ENCODE measurements at regions not wholly inside any gene's neighbourhood (a gene's known extent, or its start where the extent isn't known, plus 50 kb on each side); places are given as distances from the start of the nearest gene placed in this dataset.

DNA sequence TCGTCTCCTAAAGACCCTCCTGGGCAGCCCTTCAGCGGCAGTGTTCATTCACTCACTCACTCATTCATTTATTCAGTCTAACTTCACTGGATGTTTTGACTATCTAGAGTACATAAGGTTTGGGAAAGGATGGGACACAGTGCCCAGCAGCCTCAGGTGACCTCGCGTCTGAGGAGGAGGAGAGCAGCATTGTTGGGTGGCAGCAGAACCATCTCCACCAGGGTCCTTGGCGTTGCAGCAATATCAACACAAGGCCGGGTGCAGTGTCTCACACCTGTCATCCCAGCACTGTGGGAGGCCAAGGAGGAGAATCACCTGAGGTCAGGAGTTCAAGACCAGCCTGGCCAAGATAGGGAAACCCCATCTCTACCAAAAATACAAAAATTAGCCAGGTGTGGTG, 408.0 kb downstream of the BRD1 start:
- Histone ChIP-seq H3K79me1 (ENCODE audit: low read depth, low read length) (no peaks in the 10 kb centered on the region), H3K4ac (ENCODE audit: low read length) (no peak overlapping the region), H2BK12ac (ENCODE audit: low read length) (no peak overlapping the region), H2BK15ac (ENCODE audit: low read length) (no peak overlapping the region), H3K14ac (ENCODE audit: low read length) (no peak overlapping the region), H3K18ac (ENCODE audit: low read length) (no peak overlapping the region), H3K4me1 (ENCODE audit: control insufficient read depth in 2 of 2, insufficient read depth in 1 of 2, low read depth in 1 of 2, low read length in 2 of 2) (peaks cover 0 to 4% of the 10 kb centered on the region in 2 donors), H2BK5ac (ENCODE audit: low read length) (no peak overlapping the region), H3K36me3 (replicated peaks in 1 of 2; ENCODE audit: control insufficient read depth in 2 of 2, insufficient read depth in 2 of 2, low read length in 2 of 2) (no peaks in the 10 kb centered on the region), H3K27me3 (ENCODE audit: control insufficient read depth in 3 of 3, insufficient read depth in 3 of 3, low read depth in 1 of 3, low read length in 3 of 3) (no peaks in the 10 kb centered on the region), H4K8ac (ENCODE audit: low read depth, low read length) (no peak overlapping the region), H3K23ac (ENCODE audit: low read depth, low read length, poor library complexity) (no peak overlapping the region), H4K91ac (ENCODE audit: low read depth, low read length, poor library complexity) (no peak overlapping the region), H3K9me3 (replicated peaks in 1 of 2; ENCODE audit: control insufficient read depth in 2 of 2, insufficient read depth in 1 of 2, low read depth in 1 of 2, low read length in 2 of 2) (no peaks in the 10 kb centered on the region), H3K9ac (ENCODE audit: low read depth, low read length, poor library complexity) (no peak overlapping the region), H2AFZ (ENCODE audit: low read length) (no peak overlapping the region), H3K27ac (replicated peaks; ENCODE audit: low read length) (no peak overlapping the region), H3K4me3 (ENCODE audit: low read length in 2 of 2) (no peak overlapping the region), H2BK120ac (ENCODE audit: low read depth, low read length) (no peak overlapping the region), H2AK5ac (ENCODE audit: low read depth, low read length) (no peak overlapping the region), H3K4me2 (ENCODE audit: insufficient read depth, low read length, poor library complexity, severe bottlenecking) (no peak overlapping the region)
- DNase-seq (ENCODE audit: low spot score), result no peak
- WGBS, 2 donors (ENCODE audit: extremely low coverage in 2 of 2, insufficient read length in 2 of 2, insufficient replicate concordance in 1 of 2), result no CpG with 5 or more reads among the region's 6 CpGs

DNA sequence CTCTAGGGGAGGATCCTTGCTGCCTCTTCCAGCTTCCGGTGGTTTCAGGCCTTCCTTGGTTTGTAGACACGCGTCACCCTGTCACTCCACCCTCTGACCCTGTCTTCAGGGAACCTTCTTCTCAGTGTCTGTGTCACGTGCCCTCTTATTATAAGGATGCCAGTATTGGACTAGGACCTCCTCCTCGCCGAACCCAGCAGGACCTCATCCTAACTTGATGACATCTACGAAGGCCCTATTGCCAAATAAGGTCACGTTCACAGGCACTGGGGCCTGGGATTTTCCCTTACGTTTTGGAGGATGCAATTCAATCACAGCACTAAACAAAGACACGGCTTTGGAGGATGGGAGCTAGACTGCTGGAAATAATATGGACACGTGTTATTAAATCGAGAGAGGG, 408.7 kb downstream of the BRD1 start:
- Histone ChIP-seq H4K8ac (ENCODE audit: low read depth, low read length) (no peak overlapping the region), H3K23ac (ENCODE audit: low read depth, low read length, poor library complexity) (no peak overlapping the region), H3K9ac (ENCODE audit: low read depth, low read length, poor library complexity) (no peak overlapping the region), H2BK15ac (ENCODE audit: low read length) (no peak overlapping the region), H3K4ac (ENCODE audit: low read length) (no peak overlapping the region), H4K91ac (ENCODE audit: low read depth, low read length, poor library complexity) (no peak overlapping the region), H3K14ac (ENCODE audit: low read length) (no peak overlapping the region), H2BK12ac (ENCODE audit: low read length) (no peak overlapping the region), H2BK5ac (ENCODE audit: low read length) (no peak overlapping the region), H2BK120ac (ENCODE audit: low read depth, low read length) (no peak overlapping the region), H3K4me1 (ENCODE audit: control insufficient read depth in 2 of 2, insufficient read depth in 1 of 2, low read depth in 1 of 2, low read length in 2 of 2) (peaks cover 0 to 4% of the 10 kb centered on the region in 2 donors), H3K4me3 (ENCODE audit: low read length in 2 of 2) (no peak overlapping the region), H2AFZ (ENCODE audit: low read length) (no peak overlapping the region), H3K9me3 (replicated peaks in 1 of 2; ENCODE audit: control insufficient read depth in 2 of 2, insufficient read depth in 1 of 2, low read depth in 1 of 2, low read length in 2 of 2) (no peaks in the 10 kb centered on the region), H3K27me3 (ENCODE audit: control insufficient read depth in 3 of 3, insufficient read depth in 3 of 3, low read depth in 1 of 3, low read length in 3 of 3) (no peaks in the 10 kb centered on the region), H3K27ac (replicated peaks; ENCODE audit: low read length) (no peak overlapping the region), H3K18ac (ENCODE audit: low read length) (no peak overlapping the region), H3K36me3 (replicated peaks in 1 of 2; ENCODE audit: control insufficient read depth in 2 of 2, insufficient read depth in 2 of 2, low read length in 2 of 2) (no peaks in the 10 kb centered on the region), H3K79me1 (ENCODE audit: low read depth, low read length) (no peaks in the 10 kb centered on the region), H3K4me2 (ENCODE audit: insufficient read depth, low read length, poor library complexity, severe bottlenecking) (no peak overlapping the region), H2AK5ac (ENCODE audit: low read depth, low read length) (no peak overlapping the region)
- no peak for DNase-seq (ENCODE audit: low spot score)
- WGBS, 2 donors (ENCODE audit: extremely low coverage in 2 of 2, insufficient read length in 2 of 2, insufficient replicate concordance in 1 of 2), result no CpG with 5 or more reads among the region's 12 CpGs

DNA sequence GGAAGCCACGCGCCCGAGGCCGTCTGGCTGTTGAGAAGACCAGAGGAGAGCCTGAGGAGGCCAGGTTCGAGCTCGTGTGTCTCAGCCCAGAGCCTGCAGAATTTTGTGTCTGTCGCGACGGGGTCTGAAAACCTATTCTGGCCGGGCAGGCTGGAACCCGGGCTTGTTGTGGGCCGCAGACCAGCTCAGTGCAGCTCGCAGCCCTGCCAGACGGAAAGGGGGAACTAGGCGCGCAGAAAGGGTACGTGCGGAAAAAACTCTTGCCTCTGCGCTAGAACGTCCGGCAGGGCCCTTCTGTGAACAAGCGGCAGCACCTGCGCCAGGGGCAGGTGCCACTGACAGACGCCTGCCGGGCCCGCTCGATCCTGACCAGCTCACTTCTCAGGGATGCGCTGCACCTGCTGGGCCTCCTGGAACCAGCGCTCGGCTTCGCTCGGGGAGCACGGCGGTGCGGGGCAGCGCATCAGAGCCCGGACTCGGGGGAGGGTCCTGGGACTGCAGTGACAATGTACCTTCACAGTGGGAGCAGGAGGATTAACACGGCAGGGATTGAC, 409.3 kb downstream of the BRD1 start:
- H3K4me3 ChIP-seq (ENCODE audit: low read length in 2 of 2), result no peak overlapping the region
- no CpG with 5 or more reads among the region's 39 CpGs for WGBS, 2 donors (ENCODE audit: extremely low coverage in 2 of 2, insufficient read length in 2 of 2, insufficient replicate concordance in 1 of 2)
- H2BK15ac ChIP-seq (ENCODE audit: low read length), result no peak overlapping the region
- no peaks in the 10 kb centered on the region for H3K36me3 ChIP-seq (replicated peaks in 1 of 2; ENCODE audit: control insufficient read depth in 2 of 2, insufficient read depth in 2 of 2, low read length in 2 of 2)
- H3K4ac ChIP-seq (ENCODE audit: low read length), result no peak overlapping the region
- H3K27me3 ChIP-seq (ENCODE audit: control insufficient read depth in 3 of 3, insufficient read depth in 3 of 3, low read depth in 1 of 3, low read length in 3 of 3), result no peaks in the 10 kb centered on the region
- no peak for DNase-seq (ENCODE audit: low spot score)
- no peak overlapping the region for H3K27ac ChIP-seq (replicated peaks; ENCODE audit: low read length)
- H3K79me1 ChIP-seq (ENCODE audit: low read depth, low read length), result no peaks in the 10 kb centered on the region
- no peak overlapping the region for H4K8ac ChIP-seq (ENCODE audit: low read depth, low read length)
- no peaks in the 10 kb centered on the region for H3K9me3 ChIP-seq (replicated peaks in 1 of 2; ENCODE audit: control insufficient read depth in 2 of 2, insufficient read depth in 1 of 2, low read depth in 1 of 2, low read length in 2 of 2)
- peak overlapping the region; percentile 6 for H3K23ac ChIP-seq (ENCODE audit: low read depth, low read length, poor library complexity)
- no peak overlapping the region for H4K91ac ChIP-seq (ENCODE audit: low read depth, low read length, poor library complexity)
- H3K14ac ChIP-seq (ENCODE audit: low read length), result no peak overlapping the region
- H3K4me2 ChIP-seq (ENCODE audit: insufficient read depth, low read length, poor library complexity, severe bottlenecking), result no peak overlapping the region
- H2BK120ac ChIP-seq (ENCODE audit: low read depth, low read length), result no peak overlapping the region
- no peak overlapping the region for H2BK5ac ChIP-seq (ENCODE audit: low read length)
- no peak overlapping the region for H2BK12ac ChIP-seq (ENCODE audit: low read length)
- no peak overlapping the region for H2AFZ ChIP-seq (ENCODE audit: low read length)
- no peak overlapping the region for H3K9ac ChIP-seq (ENCODE audit: low read depth, low read length, poor library complexity)
- no peak overlapping the region for H2AK5ac ChIP-seq (ENCODE audit: low read depth, low read length)
- peak overlapping the region; percentile 62 for H3K18ac ChIP-seq (ENCODE audit: low read length)
- H3K4me1 ChIP-seq (ENCODE audit: control insufficient read depth in 2 of 2, insufficient read depth in 1 of 2, low read depth in 1 of 2, low read length in 2 of 2), result peaks cover 0 to 4% of the 10 kb centered on the region in 2 donors

DNA sequence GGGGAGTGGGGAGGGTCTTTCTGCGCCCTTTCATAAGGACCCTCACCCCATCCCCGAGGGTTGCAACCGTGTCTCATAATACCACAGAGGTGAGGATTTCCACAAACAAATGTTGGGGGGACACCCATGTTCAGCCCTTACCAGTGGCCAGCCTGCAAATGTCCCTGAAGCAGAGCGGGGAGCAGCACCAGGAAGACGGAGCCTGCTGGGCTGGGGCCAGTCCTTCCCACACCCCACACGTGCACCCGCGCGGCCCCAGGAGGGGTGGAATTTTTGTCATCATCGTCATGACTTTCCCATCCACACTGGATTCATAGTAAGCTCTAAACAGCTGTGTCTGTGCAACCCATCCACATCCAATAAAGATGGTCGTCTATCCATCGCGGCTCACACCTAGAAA, 409.8 kb downstream of the BRD1 start:
- H3K79me1 ChIP-seq (ENCODE audit: low read depth, low read length), result no peaks in the 10 kb centered on the region
- H3K23ac ChIP-seq (ENCODE audit: low read depth, low read length, poor library complexity), result no peak overlapping the region
- no peaks in the 10 kb centered on the region for H3K27me3 ChIP-seq (ENCODE audit: control insufficient read depth in 3 of 3, insufficient read depth in 3 of 3, low read depth in 1 of 3, low read length in 3 of 3)
- H3K9me3 ChIP-seq (replicated peaks in 1 of 2; ENCODE audit: control insufficient read depth in 2 of 2, insufficient read depth in 1 of 2, low read depth in 1 of 2, low read length in 2 of 2), result no peaks in the 10 kb centered on the region
- peaks cover 0 to 4% of the 10 kb centered on the region in 2 donors for H3K4me1 ChIP-seq (ENCODE audit: control insufficient read depth in 2 of 2, insufficient read depth in 1 of 2, low read depth in 1 of 2, low read length in 2 of 2)
- no CpG with 5 or more reads among the region's 13 CpGs for WGBS, 2 donors (ENCODE audit: extremely low coverage in 2 of 2, insufficient read length in 2 of 2, insufficient replicate concordance in 1 of 2)
- no peak overlapping the region for H3K4ac ChIP-seq (ENCODE audit: low read length)
- no peaks in the 10 kb centered on the region for H3K36me3 ChIP-seq (replicated peaks in 1 of 2; ENCODE audit: control insufficient read depth in 2 of 2, insufficient read depth in 2 of 2, low read length in 2 of 2)
- H3K18ac ChIP-seq (ENCODE audit: low read length), result no peak overlapping the region
- H3K4me2 ChIP-seq (ENCODE audit: insufficient read depth, low read length, poor library complexity, severe bottlenecking), result no peak overlapping the region
- no peak overlapping the region for H2BK120ac ChIP-seq (ENCODE audit: low read depth, low read length)
- DNase-seq (ENCODE audit: low spot score), result no peak
- H2BK12ac ChIP-seq (ENCODE audit: low read length), result no peak overlapping the region
- no peak overlapping the region for H2AFZ ChIP-seq (ENCODE audit: low read length)
- no peak overlapping the region for H3K4me3 ChIP-seq (ENCODE audit: low read length in 2 of 2)
- H2BK5ac ChIP-seq (ENCODE audit: low read length), result no peak overlapping the region
- no peak overlapping the region for H3K27ac ChIP-seq (replicated peaks; ENCODE audit: low read length)
- H4K8ac ChIP-seq (ENCODE audit: low read depth, low read length), result no peak overlapping the region
- H3K14ac ChIP-seq (ENCODE audit: low read length), result peak overlapping the region; percentile 67
- peak overlapping the region; percentile 59 for H2AK5ac ChIP-seq (ENCODE audit: low read depth, low read length)
- H3K9ac ChIP-seq (ENCODE audit: low read depth, low read length, poor library complexity), result no peak overlapping the region
- H4K91ac ChIP-seq (ENCODE audit: low read depth, low read length, poor library complexity), result no peak overlapping the region
- H2BK15ac ChIP-seq (ENCODE audit: low read length), result no peak overlapping the region
